ENCODE measurements at regions not wholly inside any gene's neighbourhood (a gene's known extent, or its start where the extent isn't known, plus 50 kb on each side); places are given as distances from the start of the nearest gene placed in this dataset.

GRCh38 chr5:30100148-30100713, 1093.3 kb upstream of the CDH6 start:
- TF ChIP-seq MAX (IDR thresholded peaks at IDR 0.05) (no peak), USF1 (IDR thresholded peaks at IDR 0.05) (no peak), NFIC (IDR thresholded peaks at IDR 0.05) (no peak)

All from Ishikawa (cell line).